ENCODE measurements at regions not wholly inside any gene's neighbourhood (a gene's known extent, or its start where the extent isn't known, plus 50 kb on each side); places are given as distances from the start of the nearest gene placed in this dataset.

DNA sequence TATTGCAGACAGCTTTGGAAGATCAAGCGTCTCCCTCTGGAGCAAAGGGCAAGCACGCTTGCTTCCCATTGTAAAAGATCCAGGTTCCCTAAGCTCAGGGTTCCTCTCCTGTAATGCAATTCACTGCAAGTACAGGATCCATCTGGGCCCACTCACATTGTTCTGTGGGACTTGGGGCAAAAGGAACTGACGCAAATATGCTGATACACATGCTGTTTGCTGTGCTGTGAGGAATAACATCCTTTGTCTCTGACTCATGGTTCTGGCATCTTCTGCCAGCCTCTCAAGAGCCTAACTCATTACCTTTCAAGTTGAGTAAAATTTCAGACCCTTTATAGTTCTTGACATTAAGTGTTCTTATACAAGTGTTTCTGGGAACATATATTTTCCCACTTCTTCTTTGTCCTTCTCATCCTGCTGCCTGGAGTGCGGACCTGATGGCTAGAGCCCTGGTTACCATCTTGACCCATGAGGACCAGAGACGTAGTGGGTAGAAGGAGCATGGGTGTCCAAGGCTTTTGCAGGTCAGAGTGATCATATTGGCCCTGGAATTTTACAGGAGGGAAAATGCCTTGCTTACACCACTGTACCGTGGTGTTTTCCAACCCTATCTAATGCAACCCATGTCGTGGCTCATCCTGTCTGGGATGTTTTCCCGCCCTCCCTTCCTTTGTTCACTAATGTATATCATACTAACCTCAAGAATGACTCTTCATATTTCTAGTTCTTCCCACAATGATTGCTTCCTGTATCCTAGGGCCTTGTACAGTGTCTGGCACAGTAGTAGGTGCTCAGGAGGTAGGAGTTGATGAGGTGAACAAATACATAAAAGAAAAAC, 145.7 kb upstream of the GLI2 start:
- DNase-seq, result no peak

DNA sequence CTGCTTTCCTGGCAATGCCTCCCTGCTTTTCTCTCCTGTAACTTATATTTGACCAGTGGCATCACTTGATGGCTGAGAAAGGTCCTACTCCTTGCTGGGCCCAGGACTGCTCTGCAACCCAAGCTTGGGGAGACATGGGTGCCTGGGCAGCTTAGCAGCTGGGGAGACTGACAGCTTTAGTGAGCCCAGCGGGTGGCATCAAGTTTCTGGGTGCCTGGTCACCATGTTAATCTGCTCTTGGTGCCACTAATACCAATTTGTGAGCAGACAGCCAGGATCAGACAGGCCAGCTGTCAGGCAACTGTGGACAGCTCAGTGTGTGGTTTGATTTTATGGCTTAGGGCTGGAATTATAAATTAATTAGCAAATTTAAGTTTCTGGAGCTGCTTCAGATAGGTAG, 144.8 kb upstream of the GLI2 start:
- H3K4me1 ChIP-seq, result peaks cover 0 to 4% of the 10 kb centered on the region in 2 donors
- in situ Hi-C loops (cut with MboI; ENCODE audit: low sequenced_read_pairs in 4 of 4) (no loop called here), intact Hi-C loops (cut with DNase I; ENCODE audit: low total_unique reads) (no loop called here)
- H3K27ac ChIP-seq, result no peak overlapping the region
- DNase-seq, result no peak
- no peaks in the 10 kb centered on the region for H3K36me3 ChIP-seq
- H3K4me3 ChIP-seq, result no peak overlapping the region
- no peak for ATAC-seq
- H3K27me3 ChIP-seq, result peaks cover 5 to 9% (median 8%) of the 10 kb centered on the region in 3 donors
- TF ChIP-seq POLR2A (IDR thresholded peaks at IDR 0.05), result no peak
- TF ChIP-seq, protein P1, sequence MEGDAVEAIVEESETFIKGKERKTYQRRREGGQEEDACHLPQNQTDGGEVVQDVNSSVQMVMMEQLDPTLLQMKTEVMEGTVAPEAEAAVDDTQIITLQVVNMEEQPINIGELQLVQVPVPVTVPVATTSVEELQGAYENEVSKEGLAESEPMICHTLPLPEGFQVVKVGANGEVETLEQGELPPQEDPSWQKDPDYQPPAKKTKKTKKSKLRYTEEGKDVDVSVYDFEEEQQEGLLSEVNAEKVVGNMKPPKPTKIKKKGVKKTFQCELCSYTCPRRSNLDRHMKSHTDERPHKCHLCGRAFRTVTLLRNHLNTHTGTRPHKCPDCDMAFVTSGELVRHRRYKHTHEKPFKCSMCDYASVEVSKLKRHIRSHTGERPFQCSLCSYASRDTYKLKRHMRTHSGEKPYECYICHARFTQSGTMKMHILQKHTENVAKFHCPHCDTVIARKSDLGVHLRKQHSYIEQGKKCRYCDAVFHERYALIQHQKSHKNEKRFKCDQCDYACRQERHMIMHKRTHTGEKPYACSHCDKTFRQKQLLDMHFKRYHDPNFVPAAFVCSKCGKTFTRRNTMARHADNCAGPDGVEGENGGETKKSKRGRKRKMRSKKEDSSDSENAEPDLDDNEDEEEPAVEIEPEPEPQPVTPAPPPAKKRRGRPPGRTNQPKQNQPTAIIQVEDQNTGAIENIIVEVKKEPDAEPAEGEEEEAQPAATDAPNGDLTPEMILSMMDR (IDR thresholded peaks at IDR 0.05 in 4 of 5, conservative IDR thresholded peaks at IDR 0.05 in 1 of 5), result no peak
- H3K9me3 ChIP-seq, result no peaks in the 10 kb centered on the region

More for the DNA sequence above, 145.7 kb upstream of the GLI2 start:
- intact Hi-C loops (cut with DNase I; ENCODE audit: low total_unique reads), result no loop called here
- Histone ChIP-seq H3K9me3 (no peaks in the 10 kb centered on the region), H3K4me1 (no peaks in the 10 kb centered on the region), H3K4me3 (no peak overlapping the region), H3K27ac (no peak overlapping the region), H3K27me3 (peaks cover 5 to 9% (median 8%) of the 10 kb centered on the region in 3 donors), H3K36me3 (no peaks in the 10 kb centered on the region)
- peak; percentile 44 to 55 for ATAC-seq
- TF ChIP-seq POLR2A (IDR thresholded peaks at IDR 0.05), result no peak
- TF ChIP-seq, protein P1 (IDR thresholded peaks at IDR 0.05 in 4 of 5, conservative IDR thresholded peaks at IDR 0.05 in 1 of 5), result no peak
- in situ Hi-C loops (cut with MboI; ENCODE audit: low sequenced_read_pairs in 4 of 4), result no loop called here

DNA sequence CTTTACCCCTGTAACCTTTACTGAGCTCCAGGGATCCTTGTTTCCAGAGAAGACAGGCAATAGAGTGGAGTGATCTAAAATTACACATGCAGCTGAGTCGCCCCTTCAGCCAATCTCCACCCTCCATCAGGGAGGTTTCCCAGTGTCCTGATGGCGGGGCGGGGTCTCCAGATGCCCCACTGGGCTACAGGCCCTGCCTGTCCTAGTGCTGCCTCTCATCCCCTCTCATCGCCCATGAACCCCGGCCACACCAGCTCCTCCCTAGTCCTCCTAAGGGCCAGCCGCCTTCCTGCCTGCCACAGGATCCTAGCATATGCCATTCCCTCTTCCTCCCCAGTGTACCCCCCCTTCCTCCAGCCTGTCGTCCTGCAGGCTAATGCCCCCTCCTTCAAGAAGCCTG, 144.1 kb upstream of the GLI2 start:
- H3K27ac ChIP-seq, result no peak overlapping the region
- no peaks in the 10 kb centered on the region for H3K9me3 ChIP-seq
- H3K27me3 ChIP-seq, result peaks cover 4 to 5% (median 5%) of the 10 kb centered on the region in 3 donors
- in situ Hi-C loops (cut with MboI; ENCODE audit: low sequenced_read_pairs in 4 of 4), result no loop called here
- TF ChIP-seq POLR2A (IDR thresholded peaks at IDR 0.05), result no peak
- TF ChIP-seq, protein P1 (IDR thresholded peaks at IDR 0.05 in 4 of 5, conservative IDR thresholded peaks at IDR 0.05 in 1 of 5), result no peak
- intact Hi-C loops (cut with DNase I; ENCODE audit: low total_unique reads), result no loop called here
- H3K36me3 ChIP-seq, result no peaks in the 10 kb centered on the region
- DNase-seq (no peak), ATAC-seq (no peak)
- peaks cover 5 to 11% of the 10 kb centered on the region in 2 donors for H3K4me1 ChIP-seq
- H3K4me3 ChIP-seq, result no peak overlapping the region

DNA sequence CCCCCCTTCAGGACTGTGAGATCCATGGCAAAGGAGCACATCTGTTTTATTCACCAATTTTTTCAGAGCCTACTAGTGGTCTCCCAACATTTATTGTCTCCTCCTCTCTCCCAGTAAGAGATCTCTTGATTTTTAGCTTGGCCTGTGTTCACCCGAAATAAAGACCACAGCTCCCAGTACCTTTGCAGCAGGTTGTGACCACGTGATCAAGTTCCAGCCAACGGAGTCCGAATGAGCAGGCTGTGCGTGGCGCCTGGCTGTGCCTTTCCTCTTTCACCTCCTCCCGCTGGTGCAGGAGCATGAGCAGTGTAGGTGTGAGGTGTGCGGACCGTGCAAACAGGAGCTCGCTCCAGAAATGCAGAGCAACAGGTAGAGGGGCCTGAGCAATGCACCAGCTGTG, 143.6 kb upstream of the GLI2 start:
- TF ChIP-seq, protein P1 (IDR thresholded peaks at IDR 0.05 in 4 of 5, conservative IDR thresholded peaks at IDR 0.05 in 1 of 5), result no peak
- no peak for TF ChIP-seq POLR2A (IDR thresholded peaks at IDR 0.05)
- Histone ChIP-seq H3K36me3 (no peaks in the 10 kb centered on the region), H3K4me3 (no peak overlapping the region), H3K9me3 (no peaks in the 10 kb centered on the region), H3K27me3 (no peaks in the 10 kb centered on the region), H3K4me1 (peaks cover 6 to 11% of the 10 kb centered on the region in 2 donors), H3K27ac (no peak overlapping the region)
- in situ Hi-C loops (cut with MboI; ENCODE audit: low sequenced_read_pairs in 4 of 4) (no loop called here), intact Hi-C loops (cut with DNase I; ENCODE audit: low total_unique reads) (no loop called here)
- DNase-seq, result no peak
- no peak for ATAC-seq
